Keratinocyte (primary cell): ENCODE measurements at regions not wholly inside any gene's neighbourhood (a gene's known extent, or its start where the extent isn't known, plus 50 kb on each side); places are given as distances from the start of the nearest gene placed in this dataset.

Experiments used
- CTCF ChIP-seq, 3 experiments: IDR thresholded peaks in 1 of 3; conservative IDR thresholded peaks in 1 of 3; optimal IDR thresholded peaks in 1 of 3; 2 replicates in 2 of 3; 3 replicates in 1 of 3; pipeline versions ENCODE3 to v1.5.1; 2011; ENCODE audit warnings: low read length in 3 of 3, mild to moderate bottlenecking in 3 of 3, moderate library complexity in 2 of 3, control low read depth in 1 of 3, inconsistent platforms in 1 of 3; ENCODE audit not compliant: insufficient read depth in 2 of 3; ENCODE audit errors: extremely low read depth in 1 of 3
- EZH2 ChIP-seq: IDR thresholded peaks from one replicate; pipeline ENCODE4 v1.6.1; 2012; ENCODE audit warnings: inconsistent platforms, mild to moderate bottlenecking, low read length, moderate library complexity

GRCh38 chr7:42289473-42289872 is 52.5 kb upstream of the GLI3 start:
- TF ChIP-seq CTCF (optimal IDR thresholded peaks at IDR 0.05 in 1 of 3, IDR thresholded peaks at IDR 0.05 in 1 of 3, conservative IDR thresholded peaks at IDR 0.05 in 1 of 3; ENCODE audit: extremely low read depth in 1 of 3, insufficient read depth in 2 of 3, low read length in 3 of 3) (no peak), EZH2 (no peak)
